ENCODE measurements at regions not wholly inside any gene's neighbourhood (a gene's known extent, or its start where the extent isn't known, plus 50 kb on each side); places are given as distances from the start of the nearest gene placed in this dataset.

- H3K9me3 ChIP-seq (ENCODE audit: control insufficient read depth in 2 of 2, low read length in 2 of 2): no peaks in the 10 kb centered on the region
- H3K9ac ChIP-seq (ENCODE audit: low read length in 2 of 2): no peak overlapping the region
- H3K27ac ChIP-seq (ENCODE audit: low read length): no peak overlapping the region
- H3K36me3 ChIP-seq (ENCODE audit: control insufficient read depth in 2 of 2, insufficient read depth in 2 of 2, low read length in 2 of 2): no peaks in the 10 kb centered on the region
- no peak overlapping the region for H3K4me3 ChIP-seq (ENCODE audit: low read length in 2 of 2)
- H3K27me3 ChIP-seq (ENCODE audit: control insufficient read depth in 1 of 2, insufficient read depth in 2 of 2, low read length in 2 of 2): no peaks in the 10 kb centered on the region
- no peaks in the 10 kb centered on the region for H3K4me1 ChIP-seq (ENCODE audit: control insufficient read depth, insufficient read depth, low read length)
These were observed 502.9 kb upstream of the SLIT2 start for GRCh38 chr4:19748519-19749479.

DNA sequence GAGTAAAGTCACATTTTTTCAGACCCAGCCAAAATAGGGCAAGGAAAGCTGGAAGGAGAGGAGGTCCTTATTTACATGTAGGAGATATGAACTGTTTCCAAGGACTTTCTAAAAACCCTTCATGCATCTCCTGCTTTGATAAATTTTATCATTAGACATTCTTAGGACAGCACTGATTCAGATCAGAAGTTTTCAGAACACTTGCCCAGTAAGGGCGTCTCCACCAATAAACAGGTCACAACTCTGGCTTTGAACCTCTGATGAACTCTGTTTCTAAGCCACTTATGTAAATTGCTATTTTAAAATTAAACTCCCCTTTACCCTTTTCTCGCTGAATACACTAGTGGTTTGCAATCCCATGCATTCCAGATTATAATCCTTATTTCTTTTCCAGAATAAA, 505.3 kb upstream of the SLIT2 start:
- Histone ChIP-seq H3K27ac (ENCODE audit: low read length) (no peak overlapping the region), H3K9me3 (ENCODE audit: control insufficient read depth in 2 of 2, low read length in 2 of 2) (no peaks in the 10 kb centered on the region), H3K27me3 (ENCODE audit: control insufficient read depth in 1 of 2, insufficient read depth in 2 of 2, low read length in 2 of 2) (no peaks in the 10 kb centered on the region), H3K36me3 (ENCODE audit: control insufficient read depth in 2 of 2, insufficient read depth in 2 of 2, low read length in 2 of 2) (no peaks in the 10 kb centered on the region), H3K4me1 (ENCODE audit: control insufficient read depth, insufficient read depth, low read length) (no peaks in the 10 kb centered on the region), H3K4me3 (ENCODE audit: low read length in 2 of 2) (no peak overlapping the region), H3K9ac (ENCODE audit: low read length in 2 of 2) (no peak overlapping the region)

GRCh38 chr4:19743115-19743638, 508.5 kb upstream of the SLIT2 start:
- no peak overlapping the region for H3K27ac ChIP-seq (ENCODE audit: low read length)
- H3K36me3 ChIP-seq (ENCODE audit: control insufficient read depth in 2 of 2, insufficient read depth in 2 of 2, low read length in 2 of 2): no peaks in the 10 kb centered on the region
- no peaks in the 10 kb centered on the region for H3K9me3 ChIP-seq (ENCODE audit: control insufficient read depth in 2 of 2, low read length in 2 of 2)
- no peaks in the 10 kb centered on the region for H3K4me1 ChIP-seq (ENCODE audit: control insufficient read depth, insufficient read depth, low read length)
- H3K27me3 ChIP-seq (ENCODE audit: control insufficient read depth in 1 of 2, insufficient read depth in 2 of 2, low read length in 2 of 2): no peaks in the 10 kb centered on the region
- no peak overlapping the region for H3K9ac ChIP-seq (ENCODE audit: low read length in 2 of 2)
- no peak overlapping the region for H3K4me3 ChIP-seq (ENCODE audit: low read length in 2 of 2)

- Histone ChIP-seq H3K27me3 (ENCODE audit: control insufficient read depth in 1 of 2, insufficient read depth in 2 of 2, low read length in 2 of 2) (no peaks in the 10 kb centered on the region), H3K9ac (ENCODE audit: low read length in 2 of 2) (no peak overlapping the region), H3K27ac (ENCODE audit: low read length) (no peak overlapping the region), H3K36me3 (ENCODE audit: control insufficient read depth in 2 of 2, insufficient read depth in 2 of 2, low read length in 2 of 2) (no peaks in the 10 kb centered on the region), H3K4me1 (ENCODE audit: control insufficient read depth, insufficient read depth, low read length) (no peaks in the 10 kb centered on the region), H3K4me3 (ENCODE audit: low read length in 2 of 2) (no peak overlapping the region), H3K9me3 (ENCODE audit: control insufficient read depth in 2 of 2, low read length in 2 of 2) (no peaks in the 10 kb centered on the region)
These were observed 512.5 kb upstream of the SLIT2 start for GRCh38 chr4:19739101-19739651.

GRCh38 chr4:19736968-19737756, 514.5 kb upstream of the SLIT2 start:
- Histone ChIP-seq H3K9me3 (ENCODE audit: control insufficient read depth in 2 of 2, low read length in 2 of 2) (no peaks in the 10 kb centered on the region), H3K27me3 (ENCODE audit: control insufficient read depth in 1 of 2, insufficient read depth in 2 of 2, low read length in 2 of 2) (no peaks in the 10 kb centered on the region), H3K36me3 (ENCODE audit: control insufficient read depth in 2 of 2, insufficient read depth in 2 of 2, low read length in 2 of 2) (no peaks in the 10 kb centered on the region), H3K9ac (ENCODE audit: low read length in 2 of 2) (no peak overlapping the region), H3K27ac (ENCODE audit: low read length) (no peak overlapping the region), H3K4me3 (ENCODE audit: low read length in 2 of 2) (no peak overlapping the region), H3K4me1 (ENCODE audit: control insufficient read depth, insufficient read depth, low read length) (no peaks in the 10 kb centered on the region)

DNA sequence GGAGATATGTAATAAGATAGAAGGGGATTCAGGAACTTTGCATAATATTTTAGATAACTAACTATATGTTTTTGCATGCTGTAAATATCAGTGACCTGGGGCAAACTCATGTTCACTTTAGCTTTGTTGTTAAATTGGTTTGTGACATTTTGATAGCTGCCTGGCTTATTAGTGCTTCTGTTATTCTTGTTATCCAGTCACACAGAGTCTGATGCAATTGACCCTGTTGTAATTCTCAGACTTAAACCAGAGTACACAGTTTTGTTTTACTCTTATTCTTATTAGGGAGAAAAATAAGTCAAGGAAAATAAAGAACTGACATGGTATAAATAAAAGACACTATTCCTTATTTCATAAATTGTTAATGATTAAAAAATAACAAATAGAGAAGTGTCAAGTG, 516.7 kb upstream of the SLIT2 start:
- Histone ChIP-seq H3K9ac (ENCODE audit: low read length in 2 of 2) (no peak overlapping the region), H3K27me3 (ENCODE audit: control insufficient read depth in 1 of 2, insufficient read depth in 2 of 2, low read length in 2 of 2) (no peaks in the 10 kb centered on the region), H3K9me3 (ENCODE audit: control insufficient read depth in 2 of 2, low read length in 2 of 2) (no peaks in the 10 kb centered on the region), H3K36me3 (ENCODE audit: control insufficient read depth in 2 of 2, insufficient read depth in 2 of 2, low read length in 2 of 2) (no peaks in the 10 kb centered on the region), H3K4me1 (ENCODE audit: control insufficient read depth, insufficient read depth, low read length) (no peaks in the 10 kb centered on the region), H3K4me3 (ENCODE audit: low read length in 2 of 2) (no peak overlapping the region), H3K27ac (ENCODE audit: low read length) (no peak overlapping the region)

GRCh38 chr4:19729886-19730651, 521.6 kb upstream of the SLIT2 start:
- Histone ChIP-seq H3K27ac (ENCODE audit: low read length) (no peak overlapping the region), H3K36me3 (ENCODE audit: control insufficient read depth in 2 of 2, insufficient read depth in 2 of 2, low read length in 2 of 2) (no peaks in the 10 kb centered on the region), H3K9ac (ENCODE audit: low read length in 2 of 2) (no peak overlapping the region), H3K9me3 (ENCODE audit: control insufficient read depth in 2 of 2, low read length in 2 of 2) (no peaks in the 10 kb centered on the region), H3K4me3 (ENCODE audit: low read length in 2 of 2) (no peak overlapping the region), H3K4me1 (ENCODE audit: control insufficient read depth, insufficient read depth, low read length) (no peaks in the 10 kb centered on the region), H3K27me3 (ENCODE audit: control insufficient read depth in 1 of 2, insufficient read depth in 2 of 2, low read length in 2 of 2) (no peaks in the 10 kb centered on the region)

GRCh38 chr4:19728773-19729172, 522.9 kb upstream of the SLIT2 start:
- no peaks in the 10 kb centered on the region for H3K27me3 ChIP-seq (ENCODE audit: control insufficient read depth in 1 of 2, insufficient read depth in 2 of 2, low read length in 2 of 2)
- no peaks in the 10 kb centered on the region for H3K9me3 ChIP-seq (ENCODE audit: control insufficient read depth in 2 of 2, low read length in 2 of 2)
- H3K36me3 ChIP-seq (ENCODE audit: control insufficient read depth in 2 of 2, insufficient read depth in 2 of 2, low read length in 2 of 2): no peaks in the 10 kb centered on the region
- H3K4me1 ChIP-seq (ENCODE audit: control insufficient read depth, insufficient read depth, low read length): no peaks in the 10 kb centered on the region
- H3K9ac ChIP-seq (ENCODE audit: low read length in 2 of 2): no peak overlapping the region
- no peak overlapping the region for H3K4me3 ChIP-seq (ENCODE audit: low read length in 2 of 2)
- no peak overlapping the region for H3K27ac ChIP-seq (ENCODE audit: low read length)

DNA sequence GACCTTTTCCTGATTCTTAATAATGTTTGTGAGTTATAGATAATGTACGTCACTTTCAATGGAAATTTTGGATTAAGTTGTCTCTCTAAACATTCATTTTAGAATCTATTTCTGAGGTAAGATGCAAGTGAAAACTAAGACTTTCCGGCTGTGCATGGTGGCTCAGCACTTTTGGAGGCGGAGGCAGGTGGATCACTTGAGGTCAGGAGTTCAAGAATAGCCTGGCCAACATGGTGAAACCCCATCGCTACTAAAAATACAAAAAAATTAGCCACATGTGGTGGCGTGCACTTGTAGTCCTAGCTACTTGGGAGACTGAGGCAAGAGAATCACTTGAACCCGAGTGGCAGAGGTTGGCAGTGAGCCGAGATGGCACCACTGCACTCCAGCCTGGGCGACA, 524.6 kb upstream of the SLIT2 start:
- no peaks in the 10 kb centered on the region for H3K9me3 ChIP-seq (ENCODE audit: control insufficient read depth in 2 of 2, low read length in 2 of 2)
- H3K4me3 ChIP-seq (ENCODE audit: low read length in 2 of 2): no peak overlapping the region
- no peaks in the 10 kb centered on the region for H3K36me3 ChIP-seq (ENCODE audit: control insufficient read depth in 2 of 2, insufficient read depth in 2 of 2, low read length in 2 of 2)
- no peak overlapping the region for H3K9ac ChIP-seq (ENCODE audit: low read length in 2 of 2)
- no peak overlapping the region for H3K27ac ChIP-seq (ENCODE audit: low read length)
- H3K27me3 ChIP-seq (ENCODE audit: control insufficient read depth in 1 of 2, insufficient read depth in 2 of 2, low read length in 2 of 2): no peaks in the 10 kb centered on the region
- H3K4me1 ChIP-seq (ENCODE audit: control insufficient read depth, insufficient read depth, low read length): no peaks in the 10 kb centered on the region

- no peaks in the 10 kb centered on the region for H3K27me3 ChIP-seq (ENCODE audit: control insufficient read depth in 1 of 2, insufficient read depth in 2 of 2, low read length in 2 of 2)
- no peak overlapping the region for H3K9ac ChIP-seq (ENCODE audit: low read length in 2 of 2)
- H3K27ac ChIP-seq (ENCODE audit: low read length): no peak overlapping the region
- no peaks in the 10 kb centered on the region for H3K36me3 ChIP-seq (ENCODE audit: control insufficient read depth in 2 of 2, insufficient read depth in 2 of 2, low read length in 2 of 2)
- H3K4me1 ChIP-seq (ENCODE audit: control insufficient read depth, insufficient read depth, low read length): no peaks in the 10 kb centered on the region
- no peak overlapping the region for H3K4me3 ChIP-seq (ENCODE audit: low read length in 2 of 2)
- H3K9me3 ChIP-seq (ENCODE audit: control insufficient read depth in 2 of 2, low read length in 2 of 2): no peaks in the 10 kb centered on the region
These were observed 526.6 kb upstream of the SLIT2 start for GRCh38 chr4:19725130-19725529.
